ENCODE measurements at regions not wholly inside any gene's neighbourhood (a gene's known extent, or its start where the extent isn't known, plus 50 kb on each side); places are given as distances from the start of the nearest gene placed in this dataset.

GRCh38 chr7:69149804-69150782 lies 448.2 kb upstream of the AUTS2 start:
- no peak for DNase-seq (ENCODE audit: low spot score)

GRCh38 chr7:69162326-69162725 lies 435.9 kb upstream of the AUTS2 start:
- DNase-seq (ENCODE audit: low spot score) = no peak

GRCh38 chr7:69162931-69163670 lies 435.2 kb upstream of the AUTS2 start:
- no peak for DNase-seq (ENCODE audit: low spot score)

GRCh38 chr7:69166979-69167516 lies 431.2 kb upstream of the AUTS2 start:
- DNase-seq (ENCODE audit: low spot score) = no peak

- DNase-seq (ENCODE audit: low spot score) = no peak
These were observed 428.9 kb upstream of the AUTS2 start for GRCh38 chr7:69169386-69169785.

- no peak for DNase-seq (ENCODE audit: low spot score)
These were observed 425.8 kb upstream of the AUTS2 start for GRCh38 chr7:69172357-69173077.

GRCh38 chr7:69173341-69173740 lies 424.9 kb upstream of the AUTS2 start:
- DNase-seq (ENCODE audit: low spot score) = no peak

GRCh38 chr7:69173846-69174245 lies 424.4 kb upstream of the AUTS2 start:
- DNase-seq (ENCODE audit: low spot score) = no peak

- no peak for DNase-seq (ENCODE audit: low spot score)
These were observed 421.4 kb upstream of the AUTS2 start for GRCh38 chr7:69176841-69177240.

GRCh38 chr7:69177461-69177861 lies 420.8 kb upstream of the AUTS2 start:
- DNase-seq (ENCODE audit: low spot score) = no peak

- DNase-seq (ENCODE audit: low spot score) = no peak
These were observed 420.3 kb upstream of the AUTS2 start for GRCh38 chr7:69177941-69178494.

- no peak for DNase-seq (ENCODE audit: low spot score)
These were observed 417.6 kb upstream of the AUTS2 start for GRCh38 chr7:69180662-69181061.

- DNase-seq (ENCODE audit: low spot score) = no peak
These were observed 415.4 kb upstream of the AUTS2 start for GRCh38 chr7:69182596-69183467.

- no peak for DNase-seq (ENCODE audit: low spot score)
These were observed 413.9 kb upstream of the AUTS2 start for GRCh38 chr7:69184339-69184738.

- no peak for DNase-seq (ENCODE audit: low spot score)
These were observed 413.1 kb upstream of the AUTS2 start for GRCh38 chr7:69185170-69185569.

GRCh38 chr7:69186974-69187373 lies 411.3 kb upstream of the AUTS2 start:
- DNase-seq (ENCODE audit: low spot score) = no peak

- no peak for DNase-seq (ENCODE audit: low spot score)
These were observed 410.4 kb upstream of the AUTS2 start for GRCh38 chr7:69187824-69188333.

GRCh38 chr7:69189406-69189805 lies 408.9 kb upstream of the AUTS2 start:
- DNase-seq (ENCODE audit: low spot score) = no peak

GRCh38 chr7:69190025-69190424 lies 408.2 kb upstream of the AUTS2 start:
- no peak for DNase-seq (ENCODE audit: low spot score)

GRCh38 chr7:69190763-69191162 lies 407.5 kb upstream of the AUTS2 start:
- no peak for DNase-seq (ENCODE audit: low spot score)

- DNase-seq (ENCODE audit: low spot score) = peak; percentile 49
These were observed 406.1 kb upstream of the AUTS2 start for GRCh38 chr7:69192134-69192533.
